ENCODE measurements at regions not wholly inside any gene's neighbourhood (a gene's known extent, or its start where the extent isn't known, plus 50 kb on each side); places are given as distances from the start of the nearest gene placed in this dataset.

GRCh38 chr4:124325690-124326089 lies 386.8 kb downstream of the ANKRD50 start:
- DNase-seq = no peak
- H3K4me1 Mint-ChIP-seq (ENCODE audit: low read depth, unreplicated experiment) = peaks cover 10% of the 10 kb centered on the region
- H3K4me3 Mint-ChIP-seq (ENCODE audit: unreplicated experiment) = no peak overlapping the region
- no peaks in the 10 kb centered on the region for H3K36me3 Mint-ChIP-seq (ENCODE audit: unreplicated experiment)
- H3K27ac Mint-ChIP-seq (ENCODE audit: unreplicated experiment) = no peak overlapping the region
- no peaks in the 10 kb centered on the region for H3K9me3 Mint-ChIP-seq (ENCODE audit: unreplicated experiment)
- no peak for TF ChIP-seq CTCF (IDR thresholded peaks at IDR 0.05; ENCODE audit: partially characterized antibody, unreplicated experiment)
- H3K27me3 Mint-ChIP-seq (ENCODE audit: unreplicated experiment) = peaks cover 5% of the 10 kb centered on the region

GRCh38 chr4:124329134-124329533 lies 383.4 kb downstream of the ANKRD50 start:
- no peak for TF ChIP-seq CTCF (IDR thresholded peaks at IDR 0.05; ENCODE audit: partially characterized antibody, unreplicated experiment)
- H3K4me3 Mint-ChIP-seq (ENCODE audit: unreplicated experiment) = no peak overlapping the region
- no peak for DNase-seq
- H3K9me3 Mint-ChIP-seq (ENCODE audit: unreplicated experiment) = no peaks in the 10 kb centered on the region
- H3K4me1 Mint-ChIP-seq (ENCODE audit: low read depth, unreplicated experiment) = peaks cover 8% of the 10 kb centered on the region
- peaks cover 5% of the 10 kb centered on the region for H3K27me3 Mint-ChIP-seq (ENCODE audit: unreplicated experiment)
- H3K27ac Mint-ChIP-seq (ENCODE audit: unreplicated experiment) = no peak overlapping the region
- H3K36me3 Mint-ChIP-seq (ENCODE audit: unreplicated experiment) = no peaks in the 10 kb centered on the region

- TF ChIP-seq CTCF (IDR thresholded peaks at IDR 0.05; ENCODE audit: partially characterized antibody, unreplicated experiment) = no peak
- H3K36me3 Mint-ChIP-seq (ENCODE audit: unreplicated experiment) = no peaks in the 10 kb centered on the region
- H3K9me3 Mint-ChIP-seq (ENCODE audit: unreplicated experiment) = no peaks in the 10 kb centered on the region
- no peak for DNase-seq
- no peak overlapping the region for H3K4me3 Mint-ChIP-seq (ENCODE audit: unreplicated experiment)
- H3K27ac Mint-ChIP-seq (ENCODE audit: unreplicated experiment) = no peak overlapping the region
- H3K4me1 Mint-ChIP-seq (ENCODE audit: low read depth, unreplicated experiment) = peaks cover 9% of the 10 kb centered on the region
- peaks cover 5% of the 10 kb centered on the region for H3K27me3 Mint-ChIP-seq (ENCODE audit: unreplicated experiment)
Measured at GRCh38 chr4:124330045-124330444, 382.5 kb downstream of the ANKRD50 start.

- no peaks in the 10 kb centered on the region for H3K9me3 Mint-ChIP-seq (ENCODE audit: unreplicated experiment)
- no peak for TF ChIP-seq CTCF (IDR thresholded peaks at IDR 0.05; ENCODE audit: partially characterized antibody, unreplicated experiment)
Measured at GRCh38 chr4:124331781-124332180, 380.8 kb downstream of the ANKRD50 start.

GRCh38 chr4:124333466-124333865 lies 379.1 kb downstream of the ANKRD50 start:
- no peak for TF ChIP-seq CTCF (IDR thresholded peaks at IDR 0.05; ENCODE audit: partially characterized antibody, unreplicated experiment)
- DNase-seq = no peak
- Mint-ChIP-seq H3K27ac (ENCODE audit: unreplicated experiment) (no peak overlapping the region), H3K36me3 (ENCODE audit: unreplicated experiment) (no peaks in the 10 kb centered on the region), H3K4me3 (ENCODE audit: unreplicated experiment) (no peak overlapping the region), H3K4me1 (ENCODE audit: low read depth, unreplicated experiment) (peaks cover 11% of the 10 kb centered on the region), H3K27me3 (ENCODE audit: unreplicated experiment) (peaks cover 3% of the 10 kb centered on the region), H3K9me3 (ENCODE audit: unreplicated experiment) (peaks cover 2% of the 10 kb centered on the region)

More at GRCh38 chr4:124331781-124332180, 380.8 kb downstream of the ANKRD50 start:
- peaks cover 9% of the 10 kb centered on the region for H3K4me1 Mint-ChIP-seq (ENCODE audit: low read depth, unreplicated experiment)
- H3K27me3 Mint-ChIP-seq (ENCODE audit: unreplicated experiment) = peaks cover 5% of the 10 kb centered on the region
- no peaks in the 10 kb centered on the region for H3K36me3 Mint-ChIP-seq (ENCODE audit: unreplicated experiment)
- no peak overlapping the region for H3K4me3 Mint-ChIP-seq (ENCODE audit: unreplicated experiment)
- no peak for DNase-seq
- H3K27ac Mint-ChIP-seq (ENCODE audit: unreplicated experiment) = no peak overlapping the region

All from glutamatergic neuron (in vitro differentiated cells).